ENCODE measurements at regions not wholly inside any gene's neighbourhood (a gene's known extent, or its start where the extent isn't known, plus 50 kb on each side); places are given as distances from the start of the nearest gene placed in this dataset.
"Not testable (repeated sequence)": the region's sequence is repeated elsewhere in the genome, so short reads cannot be mapped to it uniquely, and the experiment has no call there.

- DNase-seq: no peak
Observed at GRCh38 chr13:107643615-107644014, 571.7 kb downstream of the LIG4 start.

- no peak for DNase-seq
Observed at GRCh38 chr13:107642831-107643230, 572.5 kb downstream of the LIG4 start.

- DNase-seq: no peak
Observed at GRCh38 chr13:107641574-107641973, 573.8 kb downstream of the LIG4 start.

GRCh38 chr13:107625648-107626047, 589.7 kb downstream of the LIG4 start:
- DNase-seq: no peak

GRCh38 chr13:107617527-107617926, 597.8 kb downstream of the LIG4 start:
- no peak for DNase-seq

GRCh38 chr13:107612376-107612775, 603.0 kb downstream of the LIG4 start:
- no peak for DNase-seq

GRCh38 chr13:107608736-107609135, 606.6 kb downstream of the LIG4 start:
- no peak for DNase-seq

GRCh38 chr13:107600971-107601370, 614.4 kb downstream of the LIG4 start:
- DNase-seq: no peak

GRCh38 chr13:107596306-107596705, 619.0 kb downstream of the LIG4 start:
- DNase-seq: not testable (repeated sequence)

GRCh38 chr13:107590556-107590955, 624.8 kb downstream of the LIG4 start:
- no peak for DNase-seq

GRCh38 chr13:107587681-107588080, 627.7 kb downstream of the LIG4 start:
- no peak for DNase-seq

- DNase-seq: no peak
Observed at GRCh38 chr13:107586216-107586615, 629.1 kb downstream of the LIG4 start.

- no peak for DNase-seq
Observed at GRCh38 chr13:107585469-107586180, 629.7 kb downstream of the LIG4 start.

- DNase-seq: no peak
Observed at GRCh38 chr13:107582171-107582570, 633.2 kb downstream of the LIG4 start.

- no peak for DNase-seq
Observed at GRCh38 chr13:107580741-107581412, 634.5 kb downstream of the LIG4 start.

GRCh38 chr13:107576430-107576829, 638.9 kb downstream of the LIG4 start:
- no peak for DNase-seq

GRCh38 chr13:107574517-107575210, 640.7 kb downstream of the LIG4 start:
- no peak for DNase-seq

- DNase-seq: no peak
Observed at GRCh38 chr13:107573184-107573583, 642.2 kb downstream of the LIG4 start.

GRCh38 chr13:107572156-107572555, 643.2 kb downstream of the LIG4 start:
- DNase-seq: no peak

GRCh38 chr13:107568181-107568580, 647.2 kb downstream of the LIG4 start:
- DNase-seq: no peak

- no peak for DNase-seq
Observed at GRCh38 chr13:107563099-107563925, 652.0 kb downstream of the LIG4 start.

GRCh38 chr13:107562203-107562602, 653.1 kb downstream of the LIG4 start:
- DNase-seq: no peak

GRCh38 chr13:107554460-107554859, 660.9 kb downstream of the LIG4 start:
- no peak for DNase-seq

Measured in activated T-cell treated with anti-CD3 and anti-CD28 coated beads for 4 hours (primary cell).